SK-N-SH (cell line): ENCODE measurements at regions not wholly inside any gene's neighbourhood (a gene's known extent, or its start where the extent isn't known, plus 50 kb on each side); places are given as distances from the start of the nearest gene placed in this dataset.

Experiments
- CTCF ChIA-PET: fragments of 300-600, 350-600 bp; formaldehyde crosslinking; extraction: SDS; loops from one replicate; lab custom pipeline; 2021; lab: Yijun Ruan, JAX
- POLR2A ChIA-PET: fragments of 350-600 bp; sonication (Branson Sonifier 250); formaldehyde crosslinking; extraction: SDS; loops from one replicate; lab custom pipeline; 2020; ENCODE audit warnings: antibody characterized with exemption, inconsistent platforms; lab: Yijun Ruan, JAX
- DNase-seq: peaks from one replicate; pipeline ENCODE4 v3.0.0; 2012
- H2AFZ ChIP-seq: fragments of 200-600 bp; sonication (generic); 2 replicates; pipeline ENCODE4 v1.8.1; 2016; ENCODE audit warnings: antibody characterized with exemption, mild to moderate bottlenecking, low read depth
- H3F3A ChIP-seq: fragments of 200-600 bp; sonication (generic); replicated peaks from 2 replicates; pipeline ENCODE3; 2016; ENCODE audit warnings: antibody characterized with exemption, mild to moderate bottlenecking; ENCODE audit not compliant: insufficient read depth
- H3K27ac ChIP-seq, 2 experiments: fragments of 200-500 bp in 1 of 2; fragments of 200-600 bp in 1 of 2; sonication (Bioruptor generic) in 1 of 2; sonication (generic), shearing (Covaris generic) in 1 of 2; 2 replicates each; pipeline versions ENCODE4 v1.5.1 to v1.6.1; 2014 to 2016; ENCODE audit warnings: low read depth in 2 of 2, inconsistent platforms in 1 of 2, low read length in 1 of 2, mild to moderate bottlenecking in 1 of 2, mixed read lengths in 1 of 2
- H3K27me3 ChIP-seq: fragments of 200-600 bp; sonication (generic), shearing (Covaris generic); 2 replicates; pipeline ENCODE4 v1.6.1; 2016; ENCODE audit warnings: mixed run types; ENCODE audit not compliant: insufficient read depth
- H3K36me3 ChIP-seq, 2 experiments: fragments of 200-500 bp in 1 of 2; fragments of 200-600 bp in 1 of 2; sonication (Bioruptor generic) in 1 of 2; sonication (generic) in 1 of 2; replicated peaks in 1 of 2; 2 replicates each; pipeline versions ENCODE3 to v1.5.1; 2014 to 2016; ENCODE audit warnings: low read length in 1 of 2, mild to moderate bottlenecking in 1 of 2; ENCODE audit not compliant: insufficient read depth in 2 of 2, control insufficient read depth in 1 of 2
- H3K4me1 ChIP-seq, 2 experiments: fragments of 200-500 bp in 1 of 2; fragments of 200-600 bp in 1 of 2; sonication (Bioruptor generic) in 1 of 2; sonication (generic), shearing (Covaris generic) in 1 of 2; 2 replicates each; pipeline versions ENCODE4 v1.5.1 to v1.6.1; 2014 to 2016; ENCODE audit warnings: low read depth in 1 of 2, low read length in 1 of 2, mixed run types in 1 of 2; ENCODE audit not compliant: insufficient read depth in 2 of 2, control insufficient read depth in 1 of 2
- H3K4me2 ChIP-seq: fragments of 200-600 bp; sonication (generic), shearing (Covaris generic); 2 replicates; pipeline ENCODE4 v1.6.1; 2017; ENCODE audit warnings: mixed run types
- H3K4me3 ChIP-seq, 2 experiments: fragments of 200-500 bp in 1 of 2; fragments of 200-600 bp in 1 of 2; sonication (Bioruptor generic) in 1 of 2; sonication (generic), shearing (Covaris generic) in 1 of 2; 2 replicates each; pipeline versions ENCODE4 v1.5.1 to v1.8.1; 2014 to 2016; ENCODE audit warnings: low read depth in 2 of 2, inconsistent platforms in 1 of 2, low read length in 1 of 2, mild to moderate bottlenecking in 1 of 2, mixed read lengths in 1 of 2, moderate library complexity in 1 of 2
- H3K79me2 ChIP-seq: fragments of 200-600 bp; sonication (generic); 2 replicates; pipeline ENCODE4 v1.8.1; 2017; ENCODE audit warnings: mild to moderate bottlenecking; ENCODE audit not compliant: insufficient read depth
- H3K9ac ChIP-seq: fragments of 200-600 bp; sonication (generic); 2 replicates; pipeline ENCODE4 v1.6.1; 2017; ENCODE audit warnings: mixed run types
- H3K9me2 ChIP-seq: fragments of 200-600 bp; sonication (generic); 2 replicates; pipeline ENCODE4 v1.6.1; 2017; ENCODE audit warnings: mixed run types
- H3K9me3 ChIP-seq: fragments of 200-600 bp; sonication (generic); 2 replicates; pipeline ENCODE4 v1.6.1; 2017; ENCODE audit warnings: mixed run types, mild to moderate bottlenecking, moderate library complexity
- H4K20me1 ChIP-seq: fragments of 200-600 bp; sonication (generic); 2 replicates; pipeline ENCODE4 v1.6.1; 2017; ENCODE audit warnings: mild to moderate bottlenecking, mixed run types; ENCODE audit not compliant: insufficient read depth
- CTCF ChIP-seq: fragments of 200-600 bp; sonication (generic); IDR thresholded peaks from 2 replicates; pipeline ENCODE4 v1.6.1; 2017; ENCODE audit warnings: antibody characterized with exemption, mild to moderate bottlenecking, moderate library complexity
- ELF1 ChIP-seq: IDR thresholded peaks from 2 replicates; pipeline ENCODE4 v1.4.0; 2012
- EP300 ChIP-seq, 2 experiments: IDR thresholded peaks; 2 replicates each; pipeline versions ENCODE4 v1.4.0 to v1.6.1; 2012; ENCODE audit warnings: borderline replicate concordance in 1 of 2, low read depth in 1 of 2, low read length in 1 of 2
- FOSL2 ChIP-seq: IDR thresholded peaks from 2 replicates; pipeline ENCODE4 v1.4.0; 2012; ENCODE audit warnings: low read depth, mild to moderate bottlenecking, moderate library complexity, borderline replicate concordance
- FOXJ3 ChIP-seq: sonication (generic); formaldehyde crosslinking; IDR thresholded peaks from 2 replicates; pipeline ENCODE4 v1.5.1; 2020; ENCODE audit warnings: mild to moderate bottlenecking, missing genetic modification reagents
- FOXM1 ChIP-seq: IDR thresholded peaks from 2 replicates; pipeline ENCODE4 v1.4.0; 2012; ENCODE audit warnings: low read depth, mild to moderate bottlenecking
- GABPA ChIP-seq: IDR thresholded peaks from 2 replicates; pipeline ENCODE4 v1.4.0; 2012; ENCODE audit warnings: low read depth, mild to moderate bottlenecking
- JUND ChIP-seq: IDR thresholded peaks from 2 replicates; pipeline ENCODE4 v1.4.0; 2012
- MAX ChIP-seq: IDR thresholded peaks from 2 replicates; pipeline ENCODE4 v1.4.0; 2012; ENCODE audit warnings: low read depth
- MXI1 ChIP-seq: IDR thresholded peaks from 2 replicates; pipeline ENCODE4 v1.6.1; 2012; ENCODE audit warnings: mild to moderate bottlenecking, low read depth, low read length, improper control_type of control experiment
- NRF1 ChIP-seq: IDR thresholded peaks from 2 replicates; pipeline ENCODE4 v1.6.1; 2012; ENCODE audit warnings: low read depth, mild to moderate bottlenecking, low read length
- PBX3 ChIP-seq: IDR thresholded peaks from 2 replicates; pipeline ENCODE4; 2012
- RAD21 ChIP-seq: IDR thresholded peaks from 2 replicates; pipeline ENCODE4 v1.6.1; 2012; ENCODE audit warnings: mild to moderate bottlenecking, low read length
- RFX5 ChIP-seq: IDR thresholded peaks from 2 replicates; pipeline ENCODE4 v1.6.1; 2012; ENCODE audit warnings: mild to moderate bottlenecking, improper control_type of control experiment, low read length
- RXRA ChIP-seq: IDR thresholded peaks from 2 replicates; pipeline ENCODE4 v1.4.0; 2012; ENCODE audit warnings: low read depth, mild to moderate bottlenecking, borderline replicate concordance
- SIN3A ChIP-seq: IDR thresholded peaks from 2 replicates; pipeline ENCODE4 v1.6.1; 2012; ENCODE audit warnings: low read depth, mild to moderate bottlenecking, low read length, moderate library complexity, borderline replicate concordance
- TCF12 ChIP-seq: IDR thresholded peaks from 2 replicates; pipeline ENCODE4 v1.4.0; 2012
- USF1 ChIP-seq: IDR thresholded peaks from 2 replicates; pipeline ENCODE4 v1.4.0; 2012; ENCODE audit warnings: low read depth, borderline replicate concordance
- YY1 ChIP-seq: IDR thresholded peaks from 2 replicates; pipeline ENCODE4 v1.4.0; 2012; ENCODE audit warnings: low read depth, mild to moderate bottlenecking
- ZBTB33 ChIP-seq: IDR thresholded peaks from 2 replicates; pipeline ENCODE4 v1.4.0; 2012; ENCODE audit warnings: low read depth, borderline replicate concordance
- WGBS: methylation state at CpG from one replicate; pipeline ENCODE4 v1.1.6; 2017; ENCODE audit warnings: low lambda C conversion rate; 5-methylcytosine and 5-hydroxymethylcytosine counted together

GRCh38 chr13:80040196-80040980 lies 300.5 kb downstream of the SPRY2 start (continued):
- no peak for TF ChIP-seq CTCF
- peak; percentile 98 for TF ChIP-seq PBX3
- peak; percentile 87 for TF ChIP-seq ZBTB33
- peak; percentile 98 for TF ChIP-seq TCF12
- peak; percentile 75; the same call in 1 of the 2 replicates for TF ChIP-seq SIN3A

- 89% methylated on average over 1 of the region's 1 CpG for WGBS
- H3K27ac ChIP-seq, result peak overlapping the region in 1 of 2 experiments; percentile 86; a peak in 1 of 4 replicates
- no peak overlapping the region for H2AFZ ChIP-seq
- no peak overlapping the region for H3K4me3 ChIP-seq
- no peaks in the 10 kb centered on the region for H3K27me3 ChIP-seq
- H3K9me3 ChIP-seq, result no peaks in the 10 kb centered on the region
- H4K20me1 ChIP-seq, result no peaks in the 10 kb centered on the region
- ChIA-PET CTCF (interaction anchor here (1.8 kb wide), 1 partner anchor 94 kb away, joined by 5 read pairs; no protein-coding TSS in a partner anchor), POLR2A (no interaction called here)
- no peaks in the 10 kb centered on the region for H3K79me2 ChIP-seq
- peaks cover 10 to 24% of the 10 kb centered on the region in 2 experiments for H3K4me1 ChIP-seq
- no peaks in the 10 kb centered on the region for H3K36me3 ChIP-seq
- no peak overlapping the region for H3K4me2 ChIP-seq
- H3K9me2 ChIP-seq, result no peaks in the 10 kb centered on the region
- no peak for TF ChIP-seq RFX5
- TF ChIP-seq PBX3, result no peak
- TF ChIP-seq TCF12, result no peak
- TF ChIP-seq RXRA, result no peak
- TF ChIP-seq MXI1, result no peak
- TF ChIP-seq GABPA, result no peak
- TF ChIP-seq JUND, result no peak
- no peak for TF ChIP-seq RAD21
- TF ChIP-seq FOSL2, result no peak
- TF ChIP-seq EP300 (IDR thresholded peaks at IDR 0.05; ENCODE audit: borderline replicate concordance in 1 of 2, low read depth in 1 of 2, low read length in 1 of 2), result no peak
- TF ChIP-seq ZBTB33, result no peak
- no peak for TF ChIP-seq FOXJ3 (CRISPR knock-in tag)
- no peak for TF ChIP-seq NRF1
- no peak for TF ChIP-seq USF1
- no peak for TF ChIP-seq ELF1
- TF ChIP-seq FOXM1, result no peak
- TF ChIP-seq MAX, result no peak
- TF ChIP-seq YY1, result no peak
- no peak overlapping the region for H3K9ac ChIP-seq
- peaks cover 20% of the 10 kb centered on the region for H3F3A ChIP-seq
- DNase-seq, result no peak
These were observed 301.9 kb downstream of the SPRY2 start for GRCh38 chr13:80039000-80039399.
